HS-5 (cell line): ENCODE measurements at regions not wholly inside any gene's neighbourhood (a gene's known extent, or its start where the extent isn't known, plus 50 kb on each side); places are given as distances from the start of the nearest gene placed in this dataset.
"Not testable (repeated sequence)": the region's sequence is repeated elsewhere in the genome, so short reads cannot be mapped to it uniquely, and the experiment has no call there.

Experiments used
- DNase-seq: peaks from one replicate; pipeline ENCODE4 v3.0.0-alpha.2; 2012; ENCODE audit warnings: low read depth

- DNase-seq, result no peak
Observed at GRCh38 chr12:124652661-124653060, 85.2 kb upstream of the NCOR2 start.

GRCh38 chr12:124651516-124652273 lies 84.3 kb upstream of the NCOR2 start:
- no peak for DNase-seq

- DNase-seq, result no peak
Observed at GRCh38 chr12:124650912-124651311, 83.5 kb upstream of the NCOR2 start.

GRCh38 chr12:124648710-124649384 lies 81.4 kb upstream of the NCOR2 start:
- DNase-seq, result no peak

GRCh38 chr12:124647316-124647715 lies 79.9 kb upstream of the NCOR2 start:
- no peak for DNase-seq

GRCh38 chr12:124646385-124647230 lies 79.2 kb upstream of the NCOR2 start:
- DNase-seq, result no peak

DNA sequence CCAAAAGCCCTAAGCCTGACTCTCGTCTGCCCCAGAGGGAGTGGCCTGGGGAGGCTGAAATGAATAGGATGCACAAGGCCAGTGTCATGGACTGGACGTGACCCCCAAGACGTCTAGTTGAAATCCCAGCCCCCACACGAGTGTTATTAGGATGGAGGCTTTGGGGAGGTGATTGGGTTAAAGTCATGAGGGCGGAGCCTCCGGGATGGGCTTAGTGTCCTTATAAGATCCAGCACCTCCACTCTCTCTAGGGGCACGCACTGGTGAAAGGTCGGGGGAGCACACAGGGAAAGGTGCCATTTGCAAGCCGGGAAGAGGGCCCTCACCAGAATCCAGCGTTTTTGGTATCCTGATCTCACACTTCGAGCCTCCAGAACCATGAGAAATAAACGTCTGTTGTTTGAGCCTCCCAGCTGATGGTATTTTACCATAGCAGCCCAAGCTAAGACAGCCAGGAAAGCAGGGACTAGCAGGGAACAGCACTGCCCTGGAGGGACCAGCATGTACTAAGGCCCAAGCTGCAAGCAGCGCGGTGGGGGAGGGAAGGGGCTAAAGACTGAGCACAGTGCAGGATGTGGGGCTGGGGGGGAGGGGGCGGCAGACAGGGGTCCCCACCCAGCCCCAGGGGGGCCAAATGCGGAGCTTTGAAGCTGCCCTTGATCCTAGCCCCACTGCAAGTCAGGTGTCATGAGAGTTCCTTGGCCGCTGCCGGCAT lies 78.3 kb upstream of the NCOR2 start:
- no peak for DNase-seq

- DNase-seq, result not testable (repeated sequence)
Observed at GRCh38 chr12:124643768-124644167, 76.4 kb upstream of the NCOR2 start.

DNA sequence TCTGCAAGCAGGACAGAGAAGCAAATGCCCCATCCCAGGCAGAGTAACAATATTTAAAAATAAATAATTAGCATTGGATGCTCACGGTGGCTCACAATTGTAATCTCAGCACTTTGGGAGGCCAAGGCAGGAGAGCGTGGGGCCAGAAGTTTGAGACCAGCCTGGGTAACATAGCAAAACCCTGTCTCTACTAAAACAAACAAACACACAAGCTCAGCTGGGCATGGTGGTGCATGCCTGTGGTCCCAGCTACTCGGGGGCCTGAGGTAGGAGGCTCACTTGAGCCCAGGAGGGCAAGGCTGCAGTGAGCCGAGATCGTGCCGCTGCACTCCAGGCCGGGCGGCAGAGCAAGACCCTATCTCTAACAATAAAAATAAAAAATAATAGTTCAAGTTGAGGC lies 74.7 kb upstream of the NCOR2 start:
- DNase-seq, result no peak

- DNase-seq, result no peak
Observed at GRCh38 chr12:124641591-124641990, 74.2 kb upstream of the NCOR2 start.

DNA sequence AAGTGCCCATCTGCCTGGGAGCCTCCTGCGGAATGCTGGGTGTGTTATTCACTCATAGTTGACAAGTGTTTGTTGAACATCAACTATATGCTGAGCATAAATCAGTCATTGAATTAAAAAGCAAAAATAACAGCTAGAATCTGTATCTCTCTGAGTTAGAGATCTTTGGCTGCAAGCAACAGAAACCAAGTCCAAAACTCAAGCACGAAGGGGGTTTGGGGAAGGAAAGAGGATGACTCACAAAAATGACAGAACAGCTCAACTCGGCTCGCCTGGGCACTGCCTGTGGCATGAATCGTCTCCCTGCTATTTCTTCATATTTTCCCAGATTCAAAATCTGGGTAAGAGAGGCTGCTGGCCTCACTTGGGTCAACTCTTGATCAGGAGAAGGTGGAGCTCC lies 72.6 kb upstream of the NCOR2 start:
- DNase-seq, result peak; percentile 48

DNA sequence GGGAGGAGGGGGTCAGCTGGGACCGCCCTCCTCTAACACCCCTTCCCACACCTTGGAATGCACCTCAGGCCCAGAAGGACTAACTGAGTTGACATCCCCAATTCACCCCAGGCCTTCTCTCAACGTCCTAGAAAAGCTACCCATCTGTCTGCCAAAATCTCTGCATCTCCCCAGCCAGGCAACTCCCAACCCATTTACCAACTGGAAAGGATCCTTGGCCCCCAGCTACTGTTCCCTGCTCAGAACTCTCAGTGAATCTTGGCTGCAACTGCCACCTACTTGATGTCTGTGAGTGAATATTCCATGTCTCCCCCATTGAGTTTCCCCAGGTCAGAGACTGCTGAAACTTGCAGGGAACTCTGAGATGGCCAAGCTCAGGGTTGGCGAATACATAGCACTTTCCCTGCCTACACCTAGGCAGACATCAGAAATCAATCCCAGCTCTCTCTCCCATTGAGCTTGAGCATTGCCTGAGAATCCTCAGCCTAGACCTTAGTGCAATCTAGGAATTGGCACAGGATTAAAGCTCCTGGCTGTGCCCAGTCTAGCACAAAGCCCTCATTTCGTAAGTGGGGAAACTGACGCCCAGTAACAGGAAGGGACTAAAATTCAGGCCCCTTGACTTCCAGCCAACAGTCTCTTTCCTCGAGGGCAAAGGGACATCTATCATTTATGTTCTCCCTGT lies 71.9 kb upstream of the NCOR2 start:
- DNase-seq, result no peak

GRCh38 chr12:124637581-124637981 lies 70.2 kb upstream of the NCOR2 start:
- no peak for DNase-seq

DNA sequence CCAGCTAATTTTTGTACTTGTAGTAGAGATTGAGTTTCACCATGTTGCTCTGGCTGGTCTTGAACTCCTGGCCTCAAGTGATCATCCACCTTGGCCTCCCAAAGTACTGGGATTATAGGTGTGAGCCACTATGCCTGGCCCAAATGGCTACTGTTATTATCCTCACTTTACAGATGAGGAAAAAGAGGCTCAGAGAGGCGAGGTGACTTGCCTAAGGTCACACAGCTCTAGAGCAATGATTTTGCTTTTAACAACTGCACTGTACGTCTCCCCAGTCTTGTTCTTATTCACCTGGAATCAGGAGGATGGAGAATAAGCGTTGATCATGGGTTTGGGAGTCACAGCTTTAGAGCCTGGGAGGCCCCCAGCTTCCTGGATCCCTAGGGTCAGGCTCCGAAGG lies 69.8 kb upstream of the NCOR2 start:
- DNase-seq, result no peak

DNA sequence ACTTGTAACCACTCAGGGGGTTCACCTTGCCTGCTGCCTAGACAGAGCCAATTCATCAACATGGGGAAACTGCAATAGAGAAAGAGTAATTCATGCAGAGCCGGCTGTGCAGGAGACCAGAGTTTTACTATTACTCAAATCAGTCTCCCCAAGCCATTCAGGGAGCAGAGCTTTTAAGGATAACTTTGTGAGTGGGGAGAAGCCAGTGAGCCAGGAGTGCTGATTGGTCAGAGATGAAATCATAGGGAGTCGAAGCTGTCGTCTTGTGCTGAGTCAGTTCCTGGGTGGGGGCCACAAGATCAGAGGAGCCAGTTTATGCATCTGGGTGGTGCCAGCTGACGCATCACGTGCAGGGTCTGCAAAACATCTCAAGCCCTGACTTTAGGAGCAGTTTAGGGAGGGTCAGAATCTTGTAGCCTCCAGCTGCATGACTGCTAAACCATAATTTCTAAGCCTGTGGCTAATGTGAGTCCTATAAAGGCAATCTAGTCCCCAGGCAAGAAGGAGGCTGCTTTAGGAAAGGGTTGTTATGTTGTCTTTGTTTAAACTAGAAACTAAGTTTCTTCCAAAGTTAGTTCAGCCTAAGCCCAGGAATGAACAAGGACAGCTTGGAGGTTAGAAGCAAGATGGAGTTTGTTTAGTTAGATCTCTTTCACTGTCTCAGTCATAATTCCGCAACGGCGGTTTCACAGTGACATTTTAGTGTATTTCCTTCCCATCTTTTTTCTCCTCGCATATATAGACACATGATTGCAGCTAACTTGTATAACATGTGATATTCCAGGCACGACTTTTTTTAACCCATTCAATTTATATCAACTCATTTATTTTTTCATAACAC lies 68.9 kb upstream of the NCOR2 start:
- DNase-seq, result no peak

DNA sequence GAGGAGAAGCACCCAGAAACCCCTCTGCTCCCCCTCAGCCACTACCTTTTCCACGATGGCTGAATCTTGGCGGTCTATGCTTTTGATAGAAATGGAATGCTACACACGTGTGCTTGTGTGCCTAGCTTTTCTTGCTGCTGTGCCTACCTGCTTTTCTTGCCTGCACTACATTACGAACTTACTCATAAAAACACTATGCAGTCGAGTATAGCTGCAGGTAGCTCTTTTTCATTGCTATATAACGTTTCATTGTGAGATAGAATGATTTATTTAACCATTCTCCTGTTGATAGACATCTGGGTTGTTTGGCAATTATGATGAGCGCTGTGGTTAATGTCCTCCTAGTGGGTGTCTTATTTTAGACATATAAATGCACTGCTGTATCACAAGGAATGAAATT lies 67.9 kb upstream of the NCOR2 start:
- DNase-seq, result no peak

GRCh38 chr12:124633365-124634362 lies 66.3 kb upstream of the NCOR2 start:
- DNase-seq, result no peak

GRCh38 chr12:124632519-124632984 lies 65.1 kb upstream of the NCOR2 start:
- DNase-seq, result no peak

DNA sequence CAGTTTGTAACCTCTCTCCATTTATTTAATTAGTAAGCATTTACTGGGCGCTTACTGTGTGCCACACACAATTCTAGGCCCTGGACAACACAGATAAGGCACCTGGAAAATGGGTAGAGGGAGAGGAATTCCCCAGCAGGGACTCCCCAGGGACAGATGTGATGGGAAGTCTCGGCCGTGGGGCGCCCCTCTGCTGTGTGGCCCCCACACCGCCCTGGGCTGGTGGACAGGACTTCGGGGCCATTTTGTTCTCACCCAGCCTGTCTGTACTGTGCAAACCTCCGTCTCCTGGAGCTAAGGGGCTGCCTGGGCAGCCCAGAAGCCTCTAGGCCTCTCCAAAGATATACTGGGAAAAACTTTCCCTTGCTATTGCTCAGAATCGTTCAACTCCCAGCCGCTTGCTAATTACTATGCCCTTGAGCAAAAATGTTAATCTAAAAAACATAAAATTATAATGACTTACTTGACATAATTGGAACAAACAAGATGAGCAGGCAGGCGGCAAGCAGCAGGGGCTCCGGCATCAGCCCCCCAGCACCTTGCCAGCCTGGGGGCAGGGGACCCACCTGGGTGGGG lies 64.4 kb upstream of the NCOR2 start:
- DNase-seq, result no peak
